Right renal pelvis (tissue), 4 donors: ENCODE measurements at regions not wholly inside any gene's neighbourhood (a gene's known extent, or its start where the extent isn't known, plus 50 kb on each side); places are given as distances from the start of the nearest gene placed in this dataset.
"Not testable (repeated sequence)": the region's sequence is repeated elsewhere in the genome, so short reads cannot be mapped to it uniquely, and the experiment has no call there.

Source experiments
- DNase-seq, 4 donors: peaks; one replicate each; pipeline ENCODE4 v3.0.0-alpha.2; 2013; ENCODE audit warnings: low read depth in 4 of 4, low spot score in 3 of 4, missing footprints in 1 of 4

- no peak for DNase-seq
Measured at GRCh38 chr4:105022811-105023667, 123.6 kb upstream of the TET2 start.

- DNase-seq: no peak
Measured at GRCh38 chr4:105023668-105024055, 123.0 kb upstream of the TET2 start.

GRCh38 chr4:105025263-105026017 is 121.2 kb upstream of the TET2 start:
- DNase-seq: no peak

- no peak for DNase-seq
Measured at GRCh38 chr4:105036991-105037390, 109.7 kb upstream of the TET2 start.

GRCh38 chr4:105042451-105042850 is 104.2 kb upstream of the TET2 start:
- DNase-seq: no peak

- no peak for DNase-seq
Measured at GRCh38 chr4:105050896-105051295, 95.8 kb upstream of the TET2 start.

GRCh38 chr4:105057370-105058105 is 89.1 kb upstream of the TET2 start:
- no peak for DNase-seq

GRCh38 chr4:105058177-105058812 is 88.4 kb upstream of the TET2 start:
- DNase-seq: no peak

GRCh38 chr4:105059337-105059736 is 87.3 kb upstream of the TET2 start:
- no peak for DNase-seq

- DNase-seq: no peak
Measured at GRCh38 chr4:105060628-105061027, 86.0 kb upstream of the TET2 start.

- peak in 2 of 4 donors; percentile 10 to 13 for DNase-seq
Measured at GRCh38 chr4:105061136-105061696, 85.5 kb upstream of the TET2 start.

GRCh38 chr4:105061731-105062130 is 84.9 kb upstream of the TET2 start:
- no peak for DNase-seq

- no peak for DNase-seq
Measured at GRCh38 chr4:105066401-105066800, 80.3 kb upstream of the TET2 start.

- no peak for DNase-seq
Measured at GRCh38 chr4:105067431-105067830, 79.2 kb upstream of the TET2 start.

- no peak for DNase-seq
Measured at GRCh38 chr4:105067946-105068345, 78.7 kb upstream of the TET2 start.

GRCh38 chr4:105068516-105068915 is 78.2 kb upstream of the TET2 start:
- no peak for DNase-seq

GRCh38 chr4:105072095-105072494 is 74.6 kb upstream of the TET2 start:
- not testable (repeated sequence) for DNase-seq

- no peak for DNase-seq
Measured at GRCh38 chr4:105074097-105074496, 72.6 kb upstream of the TET2 start.

- DNase-seq: no peak
Measured at GRCh38 chr4:105075045-105075444, 71.6 kb upstream of the TET2 start.

- DNase-seq: peak in 2 of 4 donors; percentile 9 to 14
Measured at GRCh38 chr4:105088110-105088879, 58.4 kb upstream of the TET2 start.
